GM12872 (cell line): ENCODE measurements at regions not wholly inside any gene's neighbourhood (a gene's known extent, or its start where the extent isn't known, plus 50 kb on each side); places are given as distances from the start of the nearest gene placed in this dataset.

Experiments used
- TF ChIP-seq, protein P1 (sequence below): IDR thresholded peaks from 3 replicates; pipeline ENCODE4 v1.5.1; 2011; ENCODE audit warnings: low read depth, mild to moderate bottlenecking, low read length, moderate library complexity; ENCODE audit not compliant: insufficient read depth

DNA sequence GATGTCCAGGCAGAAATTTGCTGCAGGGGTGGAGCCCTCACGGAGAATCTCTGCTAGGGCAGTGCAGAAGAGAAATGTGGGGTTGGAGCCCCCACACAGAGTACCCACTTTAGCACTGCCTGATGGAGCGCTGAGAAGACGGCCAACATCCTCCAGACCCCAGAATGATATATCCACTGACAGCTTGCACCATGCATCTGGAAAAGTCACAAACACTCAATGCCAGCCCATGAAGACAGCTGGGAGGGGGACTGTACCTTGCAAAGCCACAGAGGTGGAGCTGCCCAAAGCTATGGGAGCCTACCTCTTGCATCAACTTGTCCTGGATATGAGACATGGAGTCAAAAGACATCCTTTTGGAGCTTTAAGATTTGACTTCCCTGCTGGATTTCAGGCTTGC lies 426.3 kb upstream of the FAM174A start:
- TF ChIP-seq, protein P1, sequence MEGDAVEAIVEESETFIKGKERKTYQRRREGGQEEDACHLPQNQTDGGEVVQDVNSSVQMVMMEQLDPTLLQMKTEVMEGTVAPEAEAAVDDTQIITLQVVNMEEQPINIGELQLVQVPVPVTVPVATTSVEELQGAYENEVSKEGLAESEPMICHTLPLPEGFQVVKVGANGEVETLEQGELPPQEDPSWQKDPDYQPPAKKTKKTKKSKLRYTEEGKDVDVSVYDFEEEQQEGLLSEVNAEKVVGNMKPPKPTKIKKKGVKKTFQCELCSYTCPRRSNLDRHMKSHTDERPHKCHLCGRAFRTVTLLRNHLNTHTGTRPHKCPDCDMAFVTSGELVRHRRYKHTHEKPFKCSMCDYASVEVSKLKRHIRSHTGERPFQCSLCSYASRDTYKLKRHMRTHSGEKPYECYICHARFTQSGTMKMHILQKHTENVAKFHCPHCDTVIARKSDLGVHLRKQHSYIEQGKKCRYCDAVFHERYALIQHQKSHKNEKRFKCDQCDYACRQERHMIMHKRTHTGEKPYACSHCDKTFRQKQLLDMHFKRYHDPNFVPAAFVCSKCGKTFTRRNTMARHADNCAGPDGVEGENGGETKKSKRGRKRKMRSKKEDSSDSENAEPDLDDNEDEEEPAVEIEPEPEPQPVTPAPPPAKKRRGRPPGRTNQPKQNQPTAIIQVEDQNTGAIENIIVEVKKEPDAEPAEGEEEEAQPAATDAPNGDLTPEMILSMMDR: no peak

DNA sequence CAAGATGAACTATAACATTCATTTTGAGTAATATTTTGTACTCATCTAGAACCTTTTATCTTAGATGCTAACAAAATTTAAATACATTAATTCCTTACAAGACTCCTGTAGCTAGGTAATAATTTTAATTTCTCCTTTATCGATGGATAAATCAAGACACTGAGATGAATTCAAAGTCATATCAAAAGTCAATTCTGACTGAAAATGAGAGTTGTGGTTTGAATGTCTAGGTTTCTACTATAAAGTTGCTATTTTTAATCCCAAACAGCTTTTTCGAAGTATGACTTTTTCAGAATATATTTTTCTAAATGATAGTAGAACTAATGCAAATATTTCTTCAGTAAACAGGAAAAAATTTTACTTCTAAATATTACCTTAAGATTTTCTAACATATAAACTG lies 491.7 kb upstream of the FAM174A start:
- TF ChIP-seq, protein P1: no peak

DNA sequence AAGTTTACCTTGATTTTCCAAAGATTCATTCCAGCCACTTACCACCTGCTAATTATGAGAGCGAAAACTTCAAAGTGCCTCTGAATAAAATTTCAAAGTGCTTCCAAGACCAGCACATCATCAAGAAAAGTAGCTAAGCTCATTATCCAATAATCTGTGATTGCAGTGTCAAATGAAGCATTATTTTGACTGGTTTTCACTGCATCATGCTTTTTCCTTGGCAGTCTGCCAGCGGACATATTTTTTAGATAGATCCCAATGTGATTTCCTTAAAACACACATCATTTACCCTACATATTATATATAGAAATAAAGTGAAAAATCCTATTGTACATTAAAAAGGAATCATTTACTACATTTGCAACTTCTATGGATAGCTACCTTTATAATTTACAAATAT lies 508.6 kb upstream of the FAM174A start:
- TF ChIP-seq, protein P1: no peak

GRCh38 chr5:100023536-100023935 lies 511.6 kb upstream of the FAM174A start:
- TF ChIP-seq, protein P1: no peak

- TF ChIP-seq, protein P1: no peak
Observed at GRCh38 chr5:100017520-100018262, 517.5 kb upstream of the FAM174A start.

DNA sequence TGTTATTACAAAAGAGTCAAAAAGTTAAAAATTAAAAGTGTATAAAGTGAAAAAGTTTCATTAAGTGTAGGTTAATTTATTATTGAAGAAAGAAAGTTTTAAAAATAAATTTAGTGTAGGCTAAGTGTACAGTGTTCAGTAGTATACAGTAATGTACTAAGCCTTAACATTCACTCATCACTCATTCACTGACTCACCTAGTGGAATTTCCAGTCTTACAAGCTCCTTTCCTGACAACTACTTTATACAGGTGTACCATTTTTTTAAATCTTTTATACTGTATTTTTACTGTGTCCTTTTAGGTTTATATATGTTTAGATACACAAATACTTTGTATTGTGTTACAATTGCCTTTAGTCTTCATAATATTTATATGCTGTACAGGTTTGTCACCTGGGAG lies 530.2 kb upstream of the FAM174A start:
- TF ChIP-seq, protein P1: no peak

DNA sequence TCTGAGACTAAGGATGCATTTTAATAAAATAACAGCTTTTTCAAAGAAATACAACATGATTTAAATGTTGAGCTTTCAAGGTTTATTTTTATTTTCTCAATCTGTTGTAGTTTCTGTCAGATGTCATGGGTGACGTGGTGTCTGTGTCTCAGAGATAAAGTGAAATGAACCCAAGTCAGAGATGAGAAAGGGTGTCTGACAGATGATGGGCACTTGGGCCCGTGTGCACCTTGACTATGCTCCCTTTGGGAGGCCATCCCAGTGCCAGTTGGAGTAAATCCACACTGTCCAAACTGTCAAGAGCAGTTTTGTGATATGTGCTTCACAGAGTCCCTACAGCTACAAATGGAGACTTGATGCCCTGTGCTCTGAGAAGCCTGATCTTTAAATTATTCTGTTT lies 536.9 kb upstream of the FAM174A start:
- TF ChIP-seq, protein P1: no peak
